DND-41 (cell line): ENCODE measurements at regions not wholly inside any gene's neighbourhood (a gene's known extent, or its start where the extent isn't known, plus 50 kb on each side); places are given as distances from the start of the nearest gene placed in this dataset.
A peak's percentile ranks its signal among the peaks of the same experiment; 100 is the strongest.

Source experiments
- EZH2 ChIP-seq: IDR thresholded peaks from 3 replicates; pipeline ENCODE4 v1.6.1; 2012; ENCODE audit warnings: borderline replicate concordance, low read depth, mild to moderate bottlenecking, moderate library complexity, low read length, inconsistent platforms; ENCODE audit not compliant: severe bottlenecking
- TF ChIP-seq, protein P1 (sequence below): IDR thresholded peaks from 2 replicates; pipeline ENCODE4 v1.5.1; 2012; ENCODE audit warnings: borderline replicate concordance, low read length, moderate library complexity, mild to moderate bottlenecking; ENCODE audit not compliant: poor library complexity, severe bottlenecking; ENCODE audit errors: extremely low read depth

DNA sequence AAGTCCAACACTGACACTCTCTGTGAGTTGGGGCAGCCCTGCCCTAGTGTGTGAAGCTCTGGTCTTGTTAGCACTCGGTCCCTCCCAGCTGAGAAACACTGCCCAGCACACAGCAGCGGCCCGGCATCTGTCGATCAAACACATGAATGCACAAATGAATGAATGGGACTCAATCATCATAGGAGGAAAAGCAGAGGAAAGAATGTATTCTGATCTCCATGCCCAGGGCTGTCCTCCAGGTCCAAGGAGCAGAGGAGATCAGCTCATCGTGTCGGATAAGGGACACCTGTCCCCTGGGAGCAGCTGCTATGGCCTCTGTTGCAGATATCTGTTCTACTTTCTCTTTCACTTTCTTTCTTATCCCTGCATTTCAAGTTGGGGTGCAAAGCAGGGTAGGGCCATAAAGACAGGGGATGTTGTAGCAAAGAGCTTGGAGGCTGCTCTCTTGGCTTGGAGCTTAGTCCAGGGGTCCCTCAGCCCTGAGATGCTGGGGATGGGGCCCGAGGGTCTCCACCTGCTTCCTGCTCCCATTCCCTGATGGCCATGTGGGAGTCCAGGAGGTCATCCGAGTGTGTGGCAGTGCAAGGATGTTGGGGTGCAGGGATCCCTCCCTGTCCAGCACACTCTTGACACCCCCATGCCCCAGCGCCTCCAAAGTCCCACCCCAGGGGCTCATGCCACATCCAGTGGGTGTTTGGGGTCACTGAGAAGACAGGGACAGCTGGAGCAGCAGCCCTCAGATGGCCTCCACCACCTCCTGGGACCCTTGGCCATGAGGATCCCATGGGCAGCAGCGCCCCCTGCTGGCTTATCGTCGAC, 88.2 kb downstream of the IRF8 start:
- no peak for TF ChIP-seq EZH2
- TF ChIP-seq, protein P1, sequence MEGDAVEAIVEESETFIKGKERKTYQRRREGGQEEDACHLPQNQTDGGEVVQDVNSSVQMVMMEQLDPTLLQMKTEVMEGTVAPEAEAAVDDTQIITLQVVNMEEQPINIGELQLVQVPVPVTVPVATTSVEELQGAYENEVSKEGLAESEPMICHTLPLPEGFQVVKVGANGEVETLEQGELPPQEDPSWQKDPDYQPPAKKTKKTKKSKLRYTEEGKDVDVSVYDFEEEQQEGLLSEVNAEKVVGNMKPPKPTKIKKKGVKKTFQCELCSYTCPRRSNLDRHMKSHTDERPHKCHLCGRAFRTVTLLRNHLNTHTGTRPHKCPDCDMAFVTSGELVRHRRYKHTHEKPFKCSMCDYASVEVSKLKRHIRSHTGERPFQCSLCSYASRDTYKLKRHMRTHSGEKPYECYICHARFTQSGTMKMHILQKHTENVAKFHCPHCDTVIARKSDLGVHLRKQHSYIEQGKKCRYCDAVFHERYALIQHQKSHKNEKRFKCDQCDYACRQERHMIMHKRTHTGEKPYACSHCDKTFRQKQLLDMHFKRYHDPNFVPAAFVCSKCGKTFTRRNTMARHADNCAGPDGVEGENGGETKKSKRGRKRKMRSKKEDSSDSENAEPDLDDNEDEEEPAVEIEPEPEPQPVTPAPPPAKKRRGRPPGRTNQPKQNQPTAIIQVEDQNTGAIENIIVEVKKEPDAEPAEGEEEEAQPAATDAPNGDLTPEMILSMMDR = peak; percentile 34
